ENCODE measurements at regions not wholly inside any gene's neighbourhood (a gene's known extent, or its start where the extent isn't known, plus 50 kb on each side); places are given as distances from the start of the nearest gene placed in this dataset.

DNA sequence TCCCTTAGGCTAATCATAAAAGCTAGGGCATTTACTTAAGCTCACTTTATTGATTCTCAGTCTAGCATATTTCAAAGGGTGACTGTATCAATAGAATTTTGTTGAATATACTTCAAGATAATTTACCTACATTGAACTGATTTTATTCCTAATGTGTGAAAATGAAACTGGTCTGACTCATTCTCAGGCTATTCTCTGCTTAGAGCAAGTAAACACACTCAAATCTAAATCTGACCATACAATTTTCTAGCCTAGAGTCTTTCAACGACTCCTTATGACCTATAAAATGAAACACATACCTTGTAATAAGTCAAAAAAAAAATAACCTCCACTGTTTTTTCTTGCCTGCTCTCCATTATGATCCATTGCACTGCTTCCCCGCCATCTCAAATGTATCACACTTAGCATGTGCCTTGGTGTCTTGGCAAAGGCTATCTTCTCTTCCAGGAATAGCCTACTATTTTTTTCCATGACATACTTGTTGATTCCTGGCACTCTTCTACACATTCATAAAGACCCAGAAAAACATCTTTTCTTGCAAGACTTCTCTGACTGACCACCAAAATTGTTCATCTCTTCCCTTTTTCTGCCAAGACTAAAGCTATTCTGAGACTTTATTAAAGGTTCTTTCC, 965.1 kb upstream of the HS3ST1 start:
- TF ChIP-seq SP1 (CRISPR knock-in tag; conservative IDR thresholded peaks at IDR 0.05) (no peak), OVOL2 (CRISPR knock-in tag; IDR thresholded peaks at IDR 0.05; ENCODE audit: borderline replicate concordance) (no peak), JUN (CRISPR knock-in tag; IDR thresholded peaks at IDR 0.05) (no peak), MYBL2 (CRISPR knock-in tag; IDR thresholded peaks at IDR 0.05) (no peak)
- TF ChIP-seq, protein P1, sequence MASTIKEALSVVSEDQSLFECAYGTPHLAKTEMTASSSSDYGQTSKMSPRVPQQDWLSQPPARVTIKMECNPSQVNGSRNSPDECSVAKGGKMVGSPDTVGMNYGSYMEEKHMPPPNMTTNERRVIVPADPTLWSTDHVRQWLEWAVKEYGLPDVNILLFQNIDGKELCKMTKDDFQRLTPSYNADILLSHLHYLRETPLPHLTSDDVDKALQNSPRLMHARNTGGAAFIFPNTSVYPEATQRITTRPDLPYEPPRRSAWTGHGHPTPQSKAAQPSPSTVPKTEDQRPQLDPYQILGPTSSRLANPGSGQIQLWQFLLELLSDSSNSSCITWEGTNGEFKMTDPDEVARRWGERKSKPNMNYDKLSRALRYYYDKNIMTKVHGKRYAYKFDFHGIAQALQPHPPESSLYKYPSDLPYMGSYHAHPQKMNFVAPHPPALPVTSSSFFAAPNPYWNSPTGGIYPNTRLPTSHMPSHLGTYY (CRISPR knock-in tag; IDR thresholded peaks at IDR 0.05), result no peak
- TF ChIP-seq, protein P2, sequence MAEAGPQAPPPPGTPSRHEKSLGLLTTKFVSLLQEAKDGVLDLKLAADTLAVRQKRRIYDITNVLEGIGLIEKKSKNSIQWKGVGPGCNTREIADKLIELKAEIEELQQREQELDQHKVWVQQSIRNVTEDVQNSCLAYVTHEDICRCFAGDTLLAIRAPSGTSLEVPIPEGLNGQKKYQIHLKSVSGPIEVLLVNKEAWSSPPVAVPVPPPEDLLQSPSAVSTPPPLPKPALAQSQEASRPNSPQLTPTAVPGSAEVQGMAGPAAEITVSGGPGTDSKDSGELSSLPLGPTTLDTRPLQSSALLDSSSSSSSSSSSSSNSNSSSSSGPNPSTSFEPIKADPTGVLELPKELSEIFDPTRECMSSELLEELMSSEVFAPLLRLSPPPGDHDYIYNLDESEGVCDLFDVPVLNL (CRISPR knock-in tag; IDR thresholded peaks at IDR 0.05; ENCODE audit: borderline replicate concordance, low read depth), result no peak
- TF ChIP-seq, protein P3, sequence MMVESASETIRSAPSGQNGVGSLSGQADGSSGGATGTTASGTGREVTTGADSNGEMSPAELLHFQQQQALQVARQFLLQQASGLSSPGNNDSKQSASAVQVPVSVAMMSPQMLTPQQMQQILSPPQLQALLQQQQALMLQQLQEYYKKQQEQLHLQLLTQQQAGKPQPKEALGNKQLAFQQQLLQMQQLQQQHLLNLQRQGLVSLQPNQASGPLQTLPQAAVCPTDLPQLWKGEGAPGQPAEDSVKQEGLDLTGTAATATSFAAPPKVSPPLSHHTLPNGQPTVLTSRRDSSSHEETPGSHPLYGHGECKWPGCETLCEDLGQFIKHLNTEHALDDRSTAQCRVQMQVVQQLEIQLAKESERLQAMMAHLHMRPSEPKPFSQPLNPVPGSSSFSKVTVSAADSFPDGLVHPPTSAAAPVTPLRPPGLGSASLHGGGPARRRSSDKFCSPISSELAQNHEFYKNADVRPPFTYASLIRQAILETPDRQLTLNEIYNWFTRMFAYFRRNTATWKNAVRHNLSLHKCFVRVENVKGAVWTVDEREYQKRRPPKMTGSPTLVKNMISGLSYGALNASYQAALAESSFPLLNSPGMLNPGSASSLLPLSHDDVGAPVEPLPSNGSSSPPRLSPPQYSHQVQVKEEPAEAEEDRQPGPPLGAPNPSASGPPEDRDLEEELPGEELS (CRISPR knock-in tag; IDR thresholded peaks at IDR 0.05), result no peak
- Mint-ChIP-seq H3K9me3 (peaks cover 19% of the 10 kb centered on the region), H3K4me1 (no peaks in the 10 kb centered on the region), H3K27me3 (ENCODE audit: low read depth) (no peaks in the 10 kb centered on the region), H3K27ac (no peak overlapping the region), H3K4me3 (no peak overlapping the region), H3K36me3 (no peaks in the 10 kb centered on the region)
- CTCF ChIA-PET, result no interaction called here
- POLR2A ChIA-PET, result no interaction called here
- no peak for ATAC-seq
- DNase-seq (ENCODE audit: low spot score), result no peak

DNA sequence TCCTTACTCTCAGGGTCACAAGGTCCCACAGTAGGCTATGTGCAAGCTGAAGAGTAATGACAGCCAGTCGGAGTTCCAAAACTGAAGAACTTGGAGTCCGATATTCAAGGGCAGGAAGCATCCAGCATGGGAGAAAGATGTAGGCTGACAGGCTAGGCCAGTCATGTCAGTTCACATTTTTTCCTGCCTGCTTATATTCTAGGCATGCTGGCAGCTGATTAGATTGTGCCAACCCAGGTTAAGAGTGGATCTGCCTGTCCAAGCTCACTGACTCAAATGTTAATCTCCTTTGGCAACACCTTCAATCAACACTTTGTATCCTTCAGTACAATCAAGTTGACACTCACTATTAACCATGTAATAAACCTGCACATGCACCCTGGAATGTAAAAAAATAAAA, 960.9 kb upstream of the HS3ST1 start:
- ChIA-PET CTCF (no interaction called here), POLR2A (no interaction called here)
- Mint-ChIP-seq H3K4me3 (no peak overlapping the region), H3K27me3 (ENCODE audit: low read depth) (no peaks in the 10 kb centered on the region; the same call in 1 of the 2 replicates), H3K27ac (no peak overlapping the region), H3K36me3 (peaks cover 5% of the 10 kb centered on the region; the same call in 1 of the 2 replicates), H3K9me3 (peaks cover 45% of the 10 kb centered on the region), H3K4me1 (no peaks in the 10 kb centered on the region)
- DNase-seq (ENCODE audit: low spot score) (no peak), ATAC-seq (no peak)
- TF ChIP-seq, protein P4, sequence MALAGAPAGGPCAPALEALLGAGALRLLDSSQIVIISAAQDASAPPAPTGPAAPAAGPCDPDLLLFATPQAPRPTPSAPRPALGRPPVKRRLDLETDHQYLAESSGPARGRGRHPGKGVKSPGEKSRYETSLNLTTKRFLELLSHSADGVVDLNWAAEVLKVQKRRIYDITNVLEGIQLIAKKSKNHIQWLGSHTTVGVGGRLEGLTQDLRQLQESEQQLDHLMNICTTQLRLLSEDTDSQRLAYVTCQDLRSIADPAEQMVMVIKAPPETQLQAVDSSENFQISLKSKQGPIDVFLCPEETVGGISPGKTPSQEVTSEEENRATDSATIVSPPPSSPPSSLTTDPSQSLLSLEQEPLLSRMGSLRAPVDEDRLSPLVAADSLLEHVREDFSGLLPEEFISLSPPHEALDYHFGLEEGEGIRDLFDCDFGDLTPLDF (CRISPR knock-in tag; IDR thresholded peaks at IDR 0.05), result no peak
- TF ChIP-seq NR1H2 (CRISPR knock-in tag; IDR thresholded peaks at IDR 0.05) (no peak), ZNF423 (CRISPR knock-in tag; IDR thresholded peaks at IDR 0.05) (no peak), NR2C2 (CRISPR knock-in tag; IDR thresholded peaks at IDR 0.05) (no peak), NFATC4 (CRISPR knock-in tag; IDR thresholded peaks at IDR 0.05) (no peak), GRHL2 (CRISPR knock-in tag; IDR thresholded peaks at IDR 0.05; ENCODE audit: insufficient replicate concordance, severe bottlenecking) (no peak), EMX1 (CRISPR knock-in tag; IDR thresholded peaks at IDR 0.05) (no peak), ZNF317 (CRISPR knock-in tag; IDR thresholded peaks at IDR 0.05; ENCODE audit: borderline replicate concordance, low read depth) (no peak), PRRX2 (CRISPR knock-in tag; IDR thresholded peaks at IDR 0.05) (no peak)
- TF ChIP-seq, protein P5, sequence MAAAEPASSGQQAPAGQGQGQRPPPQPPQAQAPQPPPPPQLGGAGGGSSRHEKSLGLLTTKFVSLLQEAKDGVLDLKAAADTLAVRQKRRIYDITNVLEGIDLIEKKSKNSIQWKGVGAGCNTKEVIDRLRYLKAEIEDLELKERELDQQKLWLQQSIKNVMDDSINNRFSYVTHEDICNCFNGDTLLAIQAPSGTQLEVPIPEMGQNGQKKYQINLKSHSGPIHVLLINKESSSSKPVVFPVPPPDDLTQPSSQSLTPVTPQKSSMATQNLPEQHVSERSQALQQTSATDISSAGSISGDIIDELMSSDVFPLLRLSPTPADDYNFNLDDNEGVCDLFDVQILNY (CRISPR knock-in tag; IDR thresholded peaks at IDR 0.05), result no peak
- TF ChIP-seq, protein P6, sequence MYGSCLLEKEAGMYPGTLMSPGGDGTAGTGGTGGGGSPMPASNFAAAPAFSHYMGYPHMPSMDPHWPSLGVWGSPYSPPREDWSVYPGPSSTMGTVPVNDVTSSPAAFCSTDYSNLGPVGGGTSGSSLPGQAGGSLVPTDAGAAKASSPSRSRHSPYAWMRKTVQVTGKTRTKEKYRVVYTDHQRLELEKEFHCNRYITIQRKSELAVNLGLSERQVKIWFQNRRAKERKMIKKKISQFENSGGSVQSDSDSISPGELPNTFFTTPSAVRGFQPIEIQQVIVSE (CRISPR knock-in tag; IDR thresholded peaks at IDR 0.05; ENCODE audit: borderline replicate concordance), result no peak
- TF ChIP-seq, protein P7, sequence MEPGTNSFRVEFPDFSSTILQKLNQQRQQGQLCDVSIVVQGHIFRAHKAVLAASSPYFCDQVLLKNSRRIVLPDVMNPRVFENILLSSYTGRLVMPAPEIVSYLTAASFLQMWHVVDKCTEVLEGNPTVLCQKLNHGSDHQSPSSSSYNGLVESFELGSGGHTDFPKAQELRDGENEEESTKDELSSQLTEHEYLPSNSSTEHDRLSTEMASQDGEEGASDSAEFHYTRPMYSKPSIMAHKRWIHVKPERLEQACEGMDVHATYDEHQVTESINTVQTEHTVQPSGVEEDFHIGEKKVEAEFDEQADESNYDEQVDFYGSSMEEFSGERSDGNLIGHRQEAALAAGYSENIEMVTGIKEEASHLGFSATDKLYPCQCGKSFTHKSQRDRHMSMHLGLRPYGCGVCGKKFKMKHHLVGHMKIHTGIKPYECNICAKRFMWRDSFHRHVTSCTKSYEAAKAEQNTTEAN (CRISPR knock-in tag; IDR thresholded peaks at IDR 0.05), result no peak
- TF ChIP-seq, protein P8, sequence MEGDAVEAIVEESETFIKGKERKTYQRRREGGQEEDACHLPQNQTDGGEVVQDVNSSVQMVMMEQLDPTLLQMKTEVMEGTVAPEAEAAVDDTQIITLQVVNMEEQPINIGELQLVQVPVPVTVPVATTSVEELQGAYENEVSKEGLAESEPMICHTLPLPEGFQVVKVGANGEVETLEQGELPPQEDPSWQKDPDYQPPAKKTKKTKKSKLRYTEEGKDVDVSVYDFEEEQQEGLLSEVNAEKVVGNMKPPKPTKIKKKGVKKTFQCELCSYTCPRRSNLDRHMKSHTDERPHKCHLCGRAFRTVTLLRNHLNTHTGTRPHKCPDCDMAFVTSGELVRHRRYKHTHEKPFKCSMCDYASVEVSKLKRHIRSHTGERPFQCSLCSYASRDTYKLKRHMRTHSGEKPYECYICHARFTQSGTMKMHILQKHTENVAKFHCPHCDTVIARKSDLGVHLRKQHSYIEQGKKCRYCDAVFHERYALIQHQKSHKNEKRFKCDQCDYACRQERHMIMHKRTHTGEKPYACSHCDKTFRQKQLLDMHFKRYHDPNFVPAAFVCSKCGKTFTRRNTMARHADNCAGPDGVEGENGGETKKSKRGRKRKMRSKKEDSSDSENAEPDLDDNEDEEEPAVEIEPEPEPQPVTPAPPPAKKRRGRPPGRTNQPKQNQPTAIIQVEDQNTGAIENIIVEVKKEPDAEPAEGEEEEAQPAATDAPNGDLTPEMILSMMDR (IDR thresholded peaks at IDR 0.05), result no peak
- TF ChIP-seq, protein P9, sequence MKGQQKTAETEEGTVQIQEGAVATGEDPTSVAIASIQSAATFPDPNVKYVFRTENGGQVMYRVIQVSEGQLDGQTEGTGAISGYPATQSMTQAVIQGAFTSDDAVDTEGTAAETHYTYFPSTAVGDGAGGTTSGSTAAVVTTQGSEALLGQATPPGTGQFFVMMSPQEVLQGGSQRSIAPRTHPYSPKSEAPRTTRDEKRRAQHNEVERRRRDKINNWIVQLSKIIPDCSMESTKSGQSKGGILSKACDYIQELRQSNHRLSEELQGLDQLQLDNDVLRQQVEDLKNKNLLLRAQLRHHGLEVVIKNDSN (CRISPR knock-in tag; IDR thresholded peaks at IDR 0.05), result no peak
- TF ChIP-seq, protein P10, sequence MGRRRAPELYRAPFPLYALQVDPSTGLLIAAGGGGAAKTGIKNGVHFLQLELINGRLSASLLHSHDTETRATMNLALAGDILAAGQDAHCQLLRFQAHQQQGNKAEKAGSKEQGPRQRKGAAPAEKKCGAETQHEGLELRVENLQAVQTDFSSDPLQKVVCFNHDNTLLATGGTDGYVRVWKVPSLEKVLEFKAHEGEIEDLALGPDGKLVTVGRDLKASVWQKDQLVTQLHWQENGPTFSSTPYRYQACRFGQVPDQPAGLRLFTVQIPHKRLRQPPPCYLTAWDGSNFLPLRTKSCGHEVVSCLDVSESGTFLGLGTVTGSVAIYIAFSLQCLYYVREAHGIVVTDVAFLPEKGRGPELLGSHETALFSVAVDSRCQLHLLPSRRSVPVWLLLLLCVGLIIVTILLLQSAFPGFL (CRISPR knock-in tag; IDR thresholded peaks at IDR 0.05; ENCODE audit: borderline replicate concordance), result no peak
